Endodermal cell (in vitro differentiated cells): ENCODE measurements at regions not wholly inside any gene's neighbourhood (a gene's known extent, or its start where the extent isn't known, plus 50 kb on each side); places are given as distances from the start of the nearest gene placed in this dataset.

ENCODE experiments used
- DNase-seq: peaks from one replicate; pipeline ENCODE4 v3.0.0-alpha.2; 2017
- H3K27ac ChIP-seq: 2 replicates; pipeline ENCODE4 v1.5.1; 2013; ENCODE audit warnings: mild to moderate bottlenecking, low read depth, low read length, moderate library complexity
- H3K27me3 ChIP-seq: 2 replicates; pipeline ENCODE4 v1.6.1; 2013; ENCODE audit warnings: mild to moderate bottlenecking, low read length, moderate library complexity; ENCODE audit not compliant: insufficient read depth, control insufficient read depth, poor library complexity, severe bottlenecking
- H3K36me3 ChIP-seq: 2 replicates; pipeline ENCODE4 v1.7.0; 2013; ENCODE audit warnings: mild to moderate bottlenecking, low read length, moderate library complexity; ENCODE audit not compliant: control insufficient read depth, insufficient read depth
- H3K4me1 ChIP-seq: one replicate; pipeline ENCODE4 v1.7.0; 2013; ENCODE audit warnings: low read length; ENCODE audit not compliant: control insufficient read depth, insufficient read depth
- H3K4me3 ChIP-seq: 2 replicates; pipeline ENCODE4 v1.5.1; 2013; ENCODE audit warnings: mild to moderate bottlenecking, low read length, moderate library complexity
- H3K9ac ChIP-seq: 2 replicates; pipeline ENCODE4 v1.6.1; 2013; ENCODE audit warnings: mild to moderate bottlenecking, low read length, moderate library complexity; ENCODE audit not compliant: poor library complexity, severe bottlenecking; ENCODE audit errors: extremely low read depth
- H3K9me3 ChIP-seq: 2 replicates; pipeline ENCODE4 v1.6.1; 2013; ENCODE audit warnings: mild to moderate bottlenecking, low read length, moderate library complexity; ENCODE audit not compliant: control insufficient read depth
- H3K27ac Mint-ChIP-seq: 2 replicates; pipeline ENCODE4 v1.8.0; 2020; ENCODE audit warnings: mixed read lengths
- H3K27me3 Mint-ChIP-seq: 2 replicates; pipeline ENCODE4 v1.8.0; 2021; ENCODE audit warnings: mild to moderate bottlenecking, mixed read lengths; ENCODE audit not compliant: insufficient read depth
- H3K36me3 Mint-ChIP-seq: 2 replicates; pipeline ENCODE4 v1.8.0; 2020; ENCODE audit warnings: low read depth, mixed read lengths
- H3K4me1 Mint-ChIP-seq: 2 replicates; pipeline ENCODE4 v1.8.0; 2020; ENCODE audit warnings: mixed read lengths
- H3K4me3 Mint-ChIP-seq: 2 replicates; pipeline ENCODE4 v1.8.0; 2020; ENCODE audit warnings: mild to moderate bottlenecking, moderate library complexity, mixed read lengths
- H3K9me3 Mint-ChIP-seq: 2 replicates; pipeline ENCODE4 v1.8.0; 2020; ENCODE audit warnings: mild to moderate bottlenecking, mixed read lengths
- WGBS, 2 experiments: methylation state at CpG; one replicate each; pipeline versions ENCODE4 v1.1.5 to v1.1.7; 2013; ENCODE audit warnings: missing lambda C conversion rate in 2 of 2, mixed read lengths in 1 of 2; ENCODE audit not compliant: insufficient coverage in 1 of 2, insufficient read length in 1 of 2; 5-methylcytosine and 5-hydroxymethylcytosine counted together
- TF ChIP-seq, protein P1 (sequence below): fragments of 200-600 bp; sonication (generic); conservative IDR thresholded peaks from 2 replicates; pipeline ENCODE4 v1.5.0; 2021; ENCODE audit warnings: antibody characterized with exemption, mild to moderate bottlenecking

DNA sequence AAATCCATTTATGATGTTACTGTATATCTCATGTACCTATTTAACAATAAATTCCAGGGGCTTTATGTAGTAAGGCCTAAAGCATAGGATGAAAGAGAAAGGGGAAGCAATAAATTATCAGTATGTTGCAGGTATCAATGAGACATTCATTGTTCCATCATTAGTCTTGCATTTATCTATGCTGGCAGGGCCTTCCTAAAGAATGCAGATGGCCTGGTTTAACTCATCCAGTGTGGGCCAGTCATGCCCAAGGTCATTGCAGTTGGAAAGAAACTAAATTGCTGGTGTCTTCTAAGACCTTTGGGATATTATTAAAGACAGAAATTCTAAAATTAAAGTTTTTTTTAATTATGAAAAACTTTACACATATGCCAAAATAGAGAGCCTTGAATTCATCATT is 98.3 kb downstream of the AVPR1A start:
- Mint-ChIP-seq H3K4me3 (no peak overlapping the region), H3K36me3 (no peaks in the 10 kb centered on the region), H3K4me1 (no peaks in the 10 kb centered on the region), H3K27ac (no peak overlapping the region), H3K27me3 (peaks cover 2% of the 10 kb centered on the region), H3K9me3 (no peaks in the 10 kb centered on the region)
- Histone ChIP-seq H3K9ac (no peak overlapping the region), H3K4me1 (no peaks in the 10 kb centered on the region), H3K27me3 (no peaks in the 10 kb centered on the region), H3K27ac (no peak overlapping the region), H3K4me3 (no peak overlapping the region), H3K9me3 (no peaks in the 10 kb centered on the region), H3K36me3 (no peaks in the 10 kb centered on the region)
- TF ChIP-seq, protein P1, sequence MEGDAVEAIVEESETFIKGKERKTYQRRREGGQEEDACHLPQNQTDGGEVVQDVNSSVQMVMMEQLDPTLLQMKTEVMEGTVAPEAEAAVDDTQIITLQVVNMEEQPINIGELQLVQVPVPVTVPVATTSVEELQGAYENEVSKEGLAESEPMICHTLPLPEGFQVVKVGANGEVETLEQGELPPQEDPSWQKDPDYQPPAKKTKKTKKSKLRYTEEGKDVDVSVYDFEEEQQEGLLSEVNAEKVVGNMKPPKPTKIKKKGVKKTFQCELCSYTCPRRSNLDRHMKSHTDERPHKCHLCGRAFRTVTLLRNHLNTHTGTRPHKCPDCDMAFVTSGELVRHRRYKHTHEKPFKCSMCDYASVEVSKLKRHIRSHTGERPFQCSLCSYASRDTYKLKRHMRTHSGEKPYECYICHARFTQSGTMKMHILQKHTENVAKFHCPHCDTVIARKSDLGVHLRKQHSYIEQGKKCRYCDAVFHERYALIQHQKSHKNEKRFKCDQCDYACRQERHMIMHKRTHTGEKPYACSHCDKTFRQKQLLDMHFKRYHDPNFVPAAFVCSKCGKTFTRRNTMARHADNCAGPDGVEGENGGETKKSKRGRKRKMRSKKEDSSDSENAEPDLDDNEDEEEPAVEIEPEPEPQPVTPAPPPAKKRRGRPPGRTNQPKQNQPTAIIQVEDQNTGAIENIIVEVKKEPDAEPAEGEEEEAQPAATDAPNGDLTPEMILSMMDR: no peak
- DNase-seq: no peak

DNA sequence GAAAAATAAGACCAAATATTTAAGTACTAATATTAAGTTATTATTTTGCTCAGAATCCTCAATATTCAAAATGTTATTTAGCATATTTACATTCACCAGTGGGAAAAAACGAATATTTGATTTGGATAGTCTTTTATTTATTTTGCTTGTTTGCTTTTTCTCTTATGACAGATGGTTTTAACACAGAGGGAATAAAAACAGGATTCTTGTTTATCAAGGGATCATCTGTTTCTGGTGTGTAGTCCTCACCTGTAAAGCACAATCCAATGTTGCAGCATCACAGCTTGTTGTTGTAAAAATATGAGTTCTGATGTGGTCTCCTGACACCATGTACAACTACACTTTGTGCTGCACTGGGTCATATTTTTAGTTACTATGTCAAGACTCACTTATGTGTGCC is 103.9 kb downstream of the AVPR1A start:
- TF ChIP-seq, protein P1: no peak
- Mint-ChIP-seq H3K9me3 (no peaks in the 10 kb centered on the region), H3K27ac (no peak overlapping the region), H3K4me3 (no peak overlapping the region), H3K36me3 (no peaks in the 10 kb centered on the region), H3K27me3 (peaks cover 2% of the 10 kb centered on the region), H3K4me1 (no peaks in the 10 kb centered on the region)
- 0% methylated on average over 1 of the region's 1 CpG; no CpG with 5 or more reads in 1 of the 2 experiments for WGBS, 2 experiments
- no peaks in the 10 kb centered on the region for H3K36me3 ChIP-seq
- DNase-seq: no peak
- no peak overlapping the region for H3K9ac ChIP-seq
- no peak overlapping the region for H3K4me3 ChIP-seq
- H3K9me3 ChIP-seq: no peaks in the 10 kb centered on the region
- H3K27me3 ChIP-seq: no peaks in the 10 kb centered on the region
- no peak overlapping the region for H3K27ac ChIP-seq
- no peaks in the 10 kb centered on the region for H3K4me1 ChIP-seq

DNA sequence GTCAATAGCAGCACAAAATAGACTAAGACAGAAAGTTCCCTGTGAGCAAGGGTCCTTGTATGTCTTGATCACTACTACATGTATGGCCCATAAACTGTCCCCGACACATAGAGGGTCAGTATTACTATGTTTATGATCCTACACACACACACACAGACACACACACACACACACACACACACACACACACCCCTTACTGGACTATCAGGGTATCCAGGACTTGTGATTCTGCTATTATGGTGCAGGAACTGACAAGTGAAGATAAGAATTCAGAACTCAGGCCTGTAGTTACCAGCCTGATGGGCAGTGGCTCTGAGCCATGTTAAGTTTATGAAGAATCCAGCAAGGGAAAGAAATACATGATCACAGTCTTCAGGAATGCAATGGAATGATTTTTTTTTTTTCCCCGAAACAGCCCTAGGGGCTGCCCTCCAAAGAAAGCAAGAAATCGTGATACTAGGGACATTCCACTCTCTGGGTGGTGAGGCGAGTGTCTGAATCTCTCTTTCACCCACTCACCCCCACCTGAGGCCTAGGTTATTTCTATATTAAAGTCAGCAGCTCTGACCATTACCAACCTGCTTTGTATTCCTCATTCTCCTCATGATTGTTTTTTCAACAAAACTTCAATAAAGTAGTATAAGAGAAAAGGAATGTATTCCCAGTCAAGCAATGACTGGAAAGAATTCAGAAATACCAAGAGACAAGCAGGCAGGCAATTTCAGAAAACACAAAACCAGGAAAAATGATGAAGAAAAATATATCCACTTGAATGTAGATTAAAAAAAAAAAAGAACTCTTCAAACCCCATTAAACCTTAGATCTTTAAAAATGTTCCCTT is 105.8 kb downstream of the AVPR1A start:
- Histone ChIP-seq H3K4me1 (no peaks in the 10 kb centered on the region), H3K9ac (no peak overlapping the region), H3K9me3 (no peaks in the 10 kb centered on the region), H3K4me3 (no peak overlapping the region), H3K27me3 (no peaks in the 10 kb centered on the region), H3K36me3 (no peaks in the 10 kb centered on the region), H3K27ac (no peak overlapping the region)
- no peak for DNase-seq
- TF ChIP-seq, protein P1: no peak
- 71 to 93% methylated on average over 1 to 4 of the region's 4 CpGs for WGBS, 2 experiments
- H3K27ac Mint-ChIP-seq: no peak overlapping the region
- H3K9me3 Mint-ChIP-seq: no peaks in the 10 kb centered on the region
- no peaks in the 10 kb centered on the region for H3K27me3 Mint-ChIP-seq
- no peaks in the 10 kb centered on the region for H3K36me3 Mint-ChIP-seq
- no peaks in the 10 kb centered on the region for H3K4me1 Mint-ChIP-seq
- H3K4me3 Mint-ChIP-seq: no peak overlapping the region
